ENCODE measurements at regions not wholly inside any gene's neighbourhood (a gene's known extent, or its start where the extent isn't known, plus 50 kb on each side); places are given as distances from the start of the nearest gene placed in this dataset.

DNA sequence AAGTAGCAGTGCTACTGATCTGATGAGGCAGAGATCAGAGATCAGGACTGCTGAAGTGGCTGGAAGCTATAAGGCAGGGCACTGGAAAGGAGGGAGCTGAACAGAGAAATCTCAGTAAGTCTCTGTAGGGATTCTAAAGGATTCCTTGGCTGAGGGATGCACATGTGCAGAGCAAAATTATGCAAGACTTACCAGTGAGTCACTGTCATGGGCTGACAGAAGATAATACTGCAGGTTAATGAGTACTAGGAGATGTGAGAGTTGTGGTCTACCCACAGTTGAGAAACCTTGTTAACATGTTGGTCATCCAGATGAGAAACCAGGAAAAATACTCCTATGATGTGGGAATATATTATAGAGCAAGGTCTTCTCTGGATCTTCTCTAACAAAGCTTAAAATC lies 378.1 kb downstream of the HAPSTR1 start:
- TF ChIP-seq, protein P1, sequence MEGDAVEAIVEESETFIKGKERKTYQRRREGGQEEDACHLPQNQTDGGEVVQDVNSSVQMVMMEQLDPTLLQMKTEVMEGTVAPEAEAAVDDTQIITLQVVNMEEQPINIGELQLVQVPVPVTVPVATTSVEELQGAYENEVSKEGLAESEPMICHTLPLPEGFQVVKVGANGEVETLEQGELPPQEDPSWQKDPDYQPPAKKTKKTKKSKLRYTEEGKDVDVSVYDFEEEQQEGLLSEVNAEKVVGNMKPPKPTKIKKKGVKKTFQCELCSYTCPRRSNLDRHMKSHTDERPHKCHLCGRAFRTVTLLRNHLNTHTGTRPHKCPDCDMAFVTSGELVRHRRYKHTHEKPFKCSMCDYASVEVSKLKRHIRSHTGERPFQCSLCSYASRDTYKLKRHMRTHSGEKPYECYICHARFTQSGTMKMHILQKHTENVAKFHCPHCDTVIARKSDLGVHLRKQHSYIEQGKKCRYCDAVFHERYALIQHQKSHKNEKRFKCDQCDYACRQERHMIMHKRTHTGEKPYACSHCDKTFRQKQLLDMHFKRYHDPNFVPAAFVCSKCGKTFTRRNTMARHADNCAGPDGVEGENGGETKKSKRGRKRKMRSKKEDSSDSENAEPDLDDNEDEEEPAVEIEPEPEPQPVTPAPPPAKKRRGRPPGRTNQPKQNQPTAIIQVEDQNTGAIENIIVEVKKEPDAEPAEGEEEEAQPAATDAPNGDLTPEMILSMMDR (conservative IDR thresholded peaks at IDR 0.05; ENCODE audit: low read length), result no peak
- no peak for TF ChIP-seq EZH2phosphoT487 (IDR thresholded peaks at IDR 0.05; ENCODE audit: borderline replicate concordance)
